ENCODE measurements at regions not wholly inside any gene's neighbourhood (a gene's known extent, or its start where the extent isn't known, plus 50 kb on each side); places are given as distances from the start of the nearest gene placed in this dataset.
A peak's percentile ranks its signal among the peaks of the same experiment; 100 is the strongest.
"Not testable (repeated sequence)": the region's sequence is repeated elsewhere in the genome, so short reads cannot be mapped to it uniquely, and the experiment has no call there.

DNA sequence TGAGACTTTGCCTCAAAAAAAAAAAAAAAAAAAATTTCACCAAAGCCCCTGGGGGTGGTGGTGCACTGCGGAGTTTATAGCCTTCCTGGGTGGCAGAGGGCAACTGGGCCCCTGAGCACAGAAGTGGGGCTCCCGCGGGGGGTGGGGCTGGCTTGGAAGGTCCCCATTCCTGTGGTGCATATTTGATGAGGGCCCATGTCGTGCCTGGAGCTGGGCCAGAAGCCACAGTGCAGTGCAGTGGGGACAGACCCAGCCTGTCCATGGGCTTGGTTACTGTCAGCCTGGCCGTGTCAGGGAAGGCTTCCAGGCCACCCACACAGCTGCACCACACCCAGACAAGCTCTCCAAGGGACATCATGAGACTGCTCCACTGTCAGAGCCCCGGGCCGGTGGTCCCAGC, 95.5 kb downstream of the NSUN5 start:
- dilution Hi-C loops (cut with HindIII; ENCODE audit: low sequenced_read_pairs, unreplicated experiment); BruUV-seq (replicated peaks); in situ Hi-C loops (cut with MboI; ENCODE audit: low sequenced_read_pairs); DNase-seq; H2BK15ac ChIP-seq (ENCODE audit: low read depth, low read length); H4K5ac ChIP-seq (ENCODE audit: low read depth, low read length); H3K23ac ChIP-seq (ENCODE audit: low read depth, low read length); H3K4me1 ChIP-seq (ENCODE audit: control insufficient read depth, insufficient read depth, low read length); H2BK5ac ChIP-seq (ENCODE audit: low read depth, low read length, poor library complexity, severe bottlenecking); H2BK20ac ChIP-seq (ENCODE audit: low read depth, low read length); H3K79me1 ChIP-seq (ENCODE audit: low read depth in 1 of 2, low read length in 2 of 2); H2AK9ac ChIP-seq (replicated peaks; ENCODE audit: low read depth, low read length, poor library complexity); H3K56ac ChIP-seq (ENCODE audit: extremely low read depth, insufficient read depth, low read length); intact Hi-C loops (cut with micrococcal nuclease); H3K18ac ChIP-seq (ENCODE audit: low read depth, low read length); H3K4me2 ChIP-seq (ENCODE audit: low read depth, low read length); H3K4me3 ChIP-seq (ENCODE audit: insufficient read depth, low read depth, low read length); H4K8ac ChIP-seq (ENCODE audit: low read depth in 2 of 2, low read length in 2 of 2); H3K27me3 ChIP-seq (ENCODE audit: control insufficient read depth, insufficient read depth, low read length); H3K4ac ChIP-seq (ENCODE audit: low read depth, low read length); H3K9me1 ChIP-seq (ENCODE audit: insufficient read depth, low read length); H3K9me3 ChIP-seq (ENCODE audit: control insufficient read depth, insufficient read depth, low read length); H4K91ac ChIP-seq (ENCODE audit: insufficient read depth, low read depth, low read length); H3K9ac ChIP-seq (ENCODE audit: low read depth, low read length); H2AK5ac ChIP-seq (ENCODE audit: low read depth, low read length); H3K36me3 ChIP-seq (ENCODE audit: control insufficient read depth, insufficient read depth, low read length); H3K27ac ChIP-seq (ENCODE audit: insufficient read depth, low read length); H3K14ac ChIP-seq (replicated peaks; ENCODE audit: low read depth, low read length); H4K20me1 ChIP-seq (ENCODE audit: insufficient read depth, low read length); POLR2A ChIA-PET (ENCODE audit: unreplicated experiment); CTCF ChIA-PET; H2BK120ac ChIP-seq (ENCODE audit: low read depth, low read length); H2AFZ ChIP-seq (replicated peaks; ENCODE audit: low read length, poor library complexity): not testable (repeated sequence)
- peak; percentile 22 for ATAC-seq (ENCODE audit: low read depth)
- no CpG with 5 or more reads among the region's 7 CpGs for WGBS, 2 experiments (ENCODE audit: extremely low coverage in 2 of 2, insufficient read length in 1 of 2)

DNA sequence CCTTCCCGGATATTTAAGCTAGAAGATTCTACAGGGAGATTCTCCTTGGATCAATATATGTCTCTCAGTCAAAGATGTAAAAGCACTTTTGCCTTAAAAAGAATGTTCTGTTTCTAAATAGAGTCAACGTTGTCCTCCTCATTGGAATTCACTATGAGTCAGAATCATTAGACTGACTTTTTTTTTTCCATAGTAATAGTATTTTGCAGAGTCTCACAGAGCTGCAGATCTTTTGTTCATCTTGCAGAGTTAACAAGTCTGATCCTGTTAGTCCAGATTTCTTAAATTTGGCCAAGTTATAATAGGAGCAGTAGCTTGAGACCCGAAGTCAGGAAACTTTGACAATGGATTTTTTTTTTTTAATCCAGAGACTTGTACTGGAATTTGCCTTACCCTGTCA, 103.0 kb downstream of the NSUN5 start:
- H3K9me1 ChIP-seq (ENCODE audit: insufficient read depth, low read length); intact Hi-C loops (cut with micrococcal nuclease); H4K20me1 ChIP-seq (ENCODE audit: insufficient read depth, low read length); dilution Hi-C loops (cut with HindIII; ENCODE audit: low sequenced_read_pairs, unreplicated experiment); POLR2A ChIA-PET (ENCODE audit: unreplicated experiment); H3K4me3 ChIP-seq (ENCODE audit: insufficient read depth, low read depth, low read length); H3K4ac ChIP-seq (ENCODE audit: low read depth, low read length); H2AFZ ChIP-seq (replicated peaks; ENCODE audit: low read length, poor library complexity); H2BK15ac ChIP-seq (ENCODE audit: low read depth, low read length); H2BK5ac ChIP-seq (ENCODE audit: low read depth, low read length, poor library complexity, severe bottlenecking); H4K91ac ChIP-seq (ENCODE audit: insufficient read depth, low read depth, low read length); H3K14ac ChIP-seq (replicated peaks; ENCODE audit: low read depth, low read length); H2BK120ac ChIP-seq (ENCODE audit: low read depth, low read length); in situ Hi-C loops (cut with MboI; ENCODE audit: low sequenced_read_pairs); H3K9me3 ChIP-seq (ENCODE audit: control insufficient read depth, insufficient read depth, low read length); H2AK9ac ChIP-seq (replicated peaks; ENCODE audit: low read depth, low read length, poor library complexity); H3K23ac ChIP-seq (ENCODE audit: low read depth, low read length); BruUV-seq (replicated peaks); H3K56ac ChIP-seq (ENCODE audit: extremely low read depth, insufficient read depth, low read length); H4K5ac ChIP-seq (ENCODE audit: low read depth, low read length); H3K27me3 ChIP-seq (ENCODE audit: control insufficient read depth, insufficient read depth, low read length); H3K9ac ChIP-seq (ENCODE audit: low read depth, low read length); H2AK5ac ChIP-seq (ENCODE audit: low read depth, low read length); H3K18ac ChIP-seq (ENCODE audit: low read depth, low read length); H3K27ac ChIP-seq (ENCODE audit: insufficient read depth, low read length); H3K36me3 ChIP-seq (ENCODE audit: control insufficient read depth, insufficient read depth, low read length); CTCF ChIA-PET; H3K79me1 ChIP-seq (ENCODE audit: low read depth in 1 of 2, low read length in 2 of 2); DNase-seq; H3K4me2 ChIP-seq (ENCODE audit: low read depth, low read length); H2BK20ac ChIP-seq (ENCODE audit: low read depth, low read length); H4K8ac ChIP-seq (ENCODE audit: low read depth in 2 of 2, low read length in 2 of 2); H3K4me1 ChIP-seq (ENCODE audit: control insufficient read depth, insufficient read depth, low read length): not testable (repeated sequence)
- no CpG with 5 or more reads among the region's 3 CpGs for WGBS, 2 experiments (ENCODE audit: extremely low coverage in 2 of 2, insufficient read length in 1 of 2)
- ATAC-seq (ENCODE audit: low read depth) = peak; percentile 52

Data from IMR-90 (cell line).